Thoracic aorta (tissue), 2 donors: ENCODE measurements at regions not wholly inside any gene's neighbourhood (a gene's known extent, or its start where the extent isn't known, plus 50 kb on each side); places are given as distances from the start of the nearest gene placed in this dataset.

Experiments
- ATAC-seq: fragments of 150-250 bp; one replicate; pipeline ENCODE4 v1.8.0; 2017; ENCODE audit warnings: low read depth; ENCODE audit not compliant: insufficient number of reproducible peaks, low FRiP score
- DNase-seq: peaks from one replicate; pipeline ENCODE4 v3.0.0-alpha.2; 2020; ENCODE audit warnings: low spot score
- H3K27ac ChIP-seq, 2 donors: fragments of 200-600 bp; sonication (generic); 1 replicate in 1 of 2; 2 replicates in 1 of 2; pipeline ENCODE4 v1.5.1; 2016; ENCODE audit warnings: mild to moderate bottlenecking in 2 of 2, moderate library complexity in 2 of 2
- H3K27me3 ChIP-seq: fragments of 200-600 bp; sonication (generic); replicated peaks from 2 replicates; pipeline ENCODE4 v1.6.0; 2016; ENCODE audit warnings: mild to moderate bottlenecking; ENCODE audit not compliant: insufficient read depth
- H3K36me3 ChIP-seq: fragments of 200-600 bp; sonication (generic); one replicate; pipeline ENCODE4 v1.5.1; 2016
- H3K4me1 ChIP-seq, 2 donors: fragments of 200-600 bp; sonication (generic); 1 replicate in 1 of 2; 2 replicates in 1 of 2; pipeline versions ENCODE4 v1.5.1 to v1.6.0; 2016; ENCODE audit warnings: low read depth in 2 of 2, mild to moderate bottlenecking in 1 of 2; ENCODE audit not compliant: control insufficient read depth in 1 of 2
- H3K4me3 ChIP-seq: fragments of 200-600 bp; sonication (generic); 2 replicates; pipeline ENCODE4 v1.5.1; 2016; ENCODE audit warnings: mild to moderate bottlenecking
- H3K9me3 ChIP-seq: fragments of 200-600 bp; sonication (generic); 2 replicates; pipeline ENCODE4 v1.5.1; 2016
- CTCF ChIP-seq: fragments of 200-600 bp; sonication (generic); IDR thresholded peaks from one replicate; pipeline ENCODE4 v1.5.1; 2019; ENCODE audit warnings: antibody characterized with exemption

GRCh38 chr20:54308804-54309203, 100.9 kb downstream of the PFDN4 start:
- TF ChIP-seq CTCF = no peak
- no peaks in the 10 kb centered on the region for H3K4me1 ChIP-seq
- ATAC-seq (no peak), DNase-seq (no peak)
- no peak overlapping the region for H3K4me3 ChIP-seq
- no peaks in the 10 kb centered on the region for H3K9me3 ChIP-seq
- H3K27me3 ChIP-seq = no peaks in the 10 kb centered on the region
- no peak overlapping the region for H3K27ac ChIP-seq
- H3K36me3 ChIP-seq = no peaks in the 10 kb centered on the region

GRCh38 chr20:54318892-54319291, 111.0 kb downstream of the PFDN4 start:
- no peak for TF ChIP-seq CTCF
- DNase-seq (no peak), ATAC-seq (no peak)
- Histone ChIP-seq H3K36me3 (no peaks in the 10 kb centered on the region), H3K4me3 (no peak overlapping the region), H3K27me3 (no peaks in the 10 kb centered on the region), H3K9me3 (no peaks in the 10 kb centered on the region), H3K4me1 (peaks cover 9 to 13% of the 10 kb centered on the region in 2 donors), H3K27ac (no peak overlapping the region)

GRCh38 chr20:54320148-54320607, 112.3 kb downstream of the PFDN4 start:
- H3K9me3 ChIP-seq = no peaks in the 10 kb centered on the region
- no peak overlapping the region for H3K27ac ChIP-seq
- ATAC-seq (no peak), DNase-seq (no peak)
- peaks cover 9 to 13% of the 10 kb centered on the region in 2 donors for H3K4me1 ChIP-seq
- no peaks in the 10 kb centered on the region for H3K27me3 ChIP-seq
- no peak overlapping the region for H3K4me3 ChIP-seq
- H3K36me3 ChIP-seq = no peaks in the 10 kb centered on the region
- no peak for TF ChIP-seq CTCF

GRCh38 chr20:54321352-54322087, 113.6 kb downstream of the PFDN4 start:
- TF ChIP-seq CTCF = no peak
- Histone ChIP-seq H3K9me3 (no peaks in the 10 kb centered on the region), H3K36me3 (no peaks in the 10 kb centered on the region), H3K27ac (no peak overlapping the region), H3K4me3 (no peak overlapping the region), H3K27me3 (no peaks in the 10 kb centered on the region), H3K4me1 (peaks cover 9 to 13% of the 10 kb centered on the region in 2 donors)
- no peak for DNase-seq
- ATAC-seq = no peak

- Histone ChIP-seq H3K27ac (no peak overlapping the region), H3K9me3 (no peaks in the 10 kb centered on the region), H3K36me3 (no peaks in the 10 kb centered on the region), H3K4me3 (no peak overlapping the region), H3K4me1 (peaks cover 9 to 13% of the 10 kb centered on the region in 2 donors), H3K27me3 (no peaks in the 10 kb centered on the region)
- TF ChIP-seq CTCF = no peak
- ATAC-seq (no peak), DNase-seq (no peak)
Measured at GRCh38 chr20:54323227-54323734, 115.4 kb downstream of the PFDN4 start.
